ENCODE measurements at regions not wholly inside any gene's neighbourhood (a gene's known extent, or its start where the extent isn't known, plus 50 kb on each side); places are given as distances from the start of the nearest gene placed in this dataset.

DNA sequence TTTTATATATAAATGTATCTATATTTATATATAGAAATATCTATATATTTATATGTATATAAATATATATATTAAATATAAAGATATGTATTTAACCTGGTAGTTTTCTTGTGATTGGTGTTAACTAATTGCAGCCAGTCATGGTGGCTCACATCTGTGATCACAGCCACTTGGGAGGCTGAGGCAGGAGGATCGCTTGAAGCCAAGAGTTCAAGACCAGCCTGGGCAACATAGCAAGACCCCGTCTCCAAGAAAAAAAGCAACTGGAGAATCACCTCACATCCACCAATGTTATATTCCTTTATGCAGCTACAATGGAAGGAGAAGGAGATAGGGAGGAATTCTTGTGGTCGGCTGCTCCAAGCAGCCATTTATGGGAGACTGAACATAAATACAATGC is 224.9 kb downstream of the BAMBI start:
- no peak for TF ChIP-seq CTCF (conservative IDR thresholded peaks at IDR 0.05; ENCODE audit: low read length)
- no peak for TF ChIP-seq EZH2phosphoT487 (IDR thresholded peaks at IDR 0.05; ENCODE audit: borderline replicate concordance)

Measured in Loucy (cell line).